ENCODE measurements at regions not wholly inside any gene's neighbourhood (a gene's known extent, or its start where the extent isn't known, plus 50 kb on each side); places are given as distances from the start of the nearest gene placed in this dataset.

GRCh38 chr6:21808551-21809242 is 215.1 kb downstream of the SOX4 start:
- DNase-seq (ENCODE audit: low read depth) = peak; percentile 35

GRCh38 chr6:21811484-21811883 is 217.9 kb downstream of the SOX4 start:
- DNase-seq (ENCODE audit: low read depth) = no peak

GRCh38 chr6:21816231-21816630 is 222.7 kb downstream of the SOX4 start:
- DNase-seq (ENCODE audit: low read depth) = no peak

- DNase-seq (ENCODE audit: low read depth) = no peak
These were observed 226.9 kb downstream of the SOX4 start for GRCh38 chr6:21820442-21820841.

- DNase-seq (ENCODE audit: low read depth) = no peak
These were observed 229.8 kb downstream of the SOX4 start for GRCh38 chr6:21823371-21823770.

GRCh38 chr6:21824431-21825177 is 231.1 kb downstream of the SOX4 start:
- DNase-seq (ENCODE audit: low read depth) = no peak

- DNase-seq (ENCODE audit: low read depth) = peak; percentile 75
These were observed 232.5 kb downstream of the SOX4 start for GRCh38 chr6:21826023-21826422.

GRCh38 chr6:21826904-21827303 is 233.4 kb downstream of the SOX4 start:
- DNase-seq (ENCODE audit: low read depth) = no peak

GRCh38 chr6:21827425-21828202 is 234.1 kb downstream of the SOX4 start:
- DNase-seq (ENCODE audit: low read depth) = no peak

GRCh38 chr6:21828704-21829103 is 235.2 kb downstream of the SOX4 start:
- DNase-seq (ENCODE audit: low read depth) = no peak

- DNase-seq (ENCODE audit: low read depth) = no peak
These were observed 235.6 kb downstream of the SOX4 start for GRCh38 chr6:21829126-21829525.

- DNase-seq (ENCODE audit: low read depth) = peak; percentile 80
These were observed 238.2 kb downstream of the SOX4 start for GRCh38 chr6:21831521-21832291.

GRCh38 chr6:21836277-21836676 is 242.7 kb downstream of the SOX4 start:
- no peak for DNase-seq (ENCODE audit: low read depth)

- no peak for DNase-seq (ENCODE audit: low read depth)
These were observed 243.3 kb downstream of the SOX4 start for GRCh38 chr6:21836772-21837425.

GRCh38 chr6:21840428-21840827 is 246.9 kb downstream of the SOX4 start:
- peak; percentile 41 for DNase-seq (ENCODE audit: low read depth)

GRCh38 chr6:21842875-21843645 is 249.5 kb downstream of the SOX4 start:
- no peak for DNase-seq (ENCODE audit: low read depth)

GRCh38 chr6:21844120-21844917 is 250.8 kb downstream of the SOX4 start:
- DNase-seq (ENCODE audit: low read depth) = no peak

GRCh38 chr6:21845018-21845417 is 251.5 kb downstream of the SOX4 start:
- peak; percentile 13 for DNase-seq (ENCODE audit: low read depth)

- no peak for DNase-seq (ENCODE audit: low read depth)
These were observed 252.0 kb downstream of the SOX4 start for GRCh38 chr6:21845439-21846140.

Data from Daoy (cell line).